ENCODE measurements at regions not wholly inside any gene's neighbourhood (a gene's known extent, or its start where the extent isn't known, plus 50 kb on each side); places are given as distances from the start of the nearest gene placed in this dataset.

DNA sequence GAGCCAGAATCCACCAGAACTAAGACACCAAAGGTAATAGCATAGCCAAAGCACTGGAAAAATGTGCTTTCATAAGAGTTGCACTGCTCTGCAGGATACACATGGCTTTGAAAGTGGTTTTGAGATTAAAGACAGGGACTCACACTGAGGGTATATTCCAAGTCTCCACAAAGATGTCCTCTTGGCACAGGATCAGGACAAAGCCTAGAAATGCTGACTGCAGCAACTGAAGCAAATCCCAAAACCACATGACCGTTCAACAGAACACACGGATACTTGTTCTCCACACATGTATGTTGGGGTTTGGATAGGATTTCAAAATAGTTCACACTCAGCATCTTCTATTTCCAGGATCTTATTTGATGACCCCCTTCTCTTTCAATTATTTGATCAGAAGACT is 364.3 kb upstream of the HSF2 start:
- DNase-seq (ENCODE audit: low read depth) = no peak
- H3K4me3 ChIP-seq (ENCODE audit: low read length) = no peak overlapping the region
- TF ChIP-seq, protein P1, sequence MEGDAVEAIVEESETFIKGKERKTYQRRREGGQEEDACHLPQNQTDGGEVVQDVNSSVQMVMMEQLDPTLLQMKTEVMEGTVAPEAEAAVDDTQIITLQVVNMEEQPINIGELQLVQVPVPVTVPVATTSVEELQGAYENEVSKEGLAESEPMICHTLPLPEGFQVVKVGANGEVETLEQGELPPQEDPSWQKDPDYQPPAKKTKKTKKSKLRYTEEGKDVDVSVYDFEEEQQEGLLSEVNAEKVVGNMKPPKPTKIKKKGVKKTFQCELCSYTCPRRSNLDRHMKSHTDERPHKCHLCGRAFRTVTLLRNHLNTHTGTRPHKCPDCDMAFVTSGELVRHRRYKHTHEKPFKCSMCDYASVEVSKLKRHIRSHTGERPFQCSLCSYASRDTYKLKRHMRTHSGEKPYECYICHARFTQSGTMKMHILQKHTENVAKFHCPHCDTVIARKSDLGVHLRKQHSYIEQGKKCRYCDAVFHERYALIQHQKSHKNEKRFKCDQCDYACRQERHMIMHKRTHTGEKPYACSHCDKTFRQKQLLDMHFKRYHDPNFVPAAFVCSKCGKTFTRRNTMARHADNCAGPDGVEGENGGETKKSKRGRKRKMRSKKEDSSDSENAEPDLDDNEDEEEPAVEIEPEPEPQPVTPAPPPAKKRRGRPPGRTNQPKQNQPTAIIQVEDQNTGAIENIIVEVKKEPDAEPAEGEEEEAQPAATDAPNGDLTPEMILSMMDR (conservative IDR thresholded peaks at IDR 0.05; ENCODE audit: low read length) = no peak

DNA sequence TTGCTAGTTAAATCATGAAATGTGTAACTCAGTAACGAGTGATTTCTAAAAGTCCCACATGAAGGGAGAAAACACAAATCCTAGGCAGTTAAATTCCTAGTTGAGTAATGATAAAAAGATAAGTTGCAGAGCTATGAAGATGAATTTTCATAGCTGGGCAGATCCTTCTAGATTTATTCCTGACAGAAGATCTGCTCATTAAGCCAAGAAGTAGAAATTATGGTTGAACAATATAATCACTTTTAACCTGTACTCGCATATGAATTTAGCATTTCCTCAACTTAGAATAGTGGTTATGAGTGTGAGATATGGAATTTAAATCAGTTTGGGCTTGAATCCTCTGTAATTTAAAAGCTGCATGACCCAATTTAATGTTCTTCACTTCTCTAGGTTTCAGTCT is 359.2 kb upstream of the HSF2 start:
- TF ChIP-seq, protein P1 (conservative IDR thresholded peaks at IDR 0.05; ENCODE audit: low read length) = no peak
- no peak overlapping the region for H3K4me3 ChIP-seq (ENCODE audit: low read length)
- DNase-seq (ENCODE audit: low read depth) = no peak

DNA sequence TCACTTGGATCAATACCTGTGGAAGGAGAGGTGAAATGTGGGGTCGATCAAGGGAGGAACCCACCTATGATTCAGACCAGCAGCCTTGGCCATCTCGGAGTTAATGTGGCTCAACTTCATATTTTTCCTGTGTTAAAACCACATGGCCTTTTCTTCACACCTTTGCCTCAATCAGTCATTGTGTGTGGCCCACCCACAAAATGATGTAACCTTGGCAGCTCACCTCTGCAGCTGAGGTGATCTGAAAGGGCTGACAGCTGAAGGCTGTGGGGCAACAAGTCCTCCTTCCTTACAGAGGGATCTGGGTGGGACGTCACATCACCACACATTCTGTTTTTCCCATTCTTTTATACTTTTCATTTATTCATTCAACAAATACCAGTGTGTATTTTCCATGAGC is 357.1 kb upstream of the HSF2 start:
- DNase-seq (ENCODE audit: low read depth) = no peak
- TF ChIP-seq, protein P1 (conservative IDR thresholded peaks at IDR 0.05; ENCODE audit: low read length) = no peak
- no peak overlapping the region for H3K4me3 ChIP-seq (ENCODE audit: low read length)

DNA sequence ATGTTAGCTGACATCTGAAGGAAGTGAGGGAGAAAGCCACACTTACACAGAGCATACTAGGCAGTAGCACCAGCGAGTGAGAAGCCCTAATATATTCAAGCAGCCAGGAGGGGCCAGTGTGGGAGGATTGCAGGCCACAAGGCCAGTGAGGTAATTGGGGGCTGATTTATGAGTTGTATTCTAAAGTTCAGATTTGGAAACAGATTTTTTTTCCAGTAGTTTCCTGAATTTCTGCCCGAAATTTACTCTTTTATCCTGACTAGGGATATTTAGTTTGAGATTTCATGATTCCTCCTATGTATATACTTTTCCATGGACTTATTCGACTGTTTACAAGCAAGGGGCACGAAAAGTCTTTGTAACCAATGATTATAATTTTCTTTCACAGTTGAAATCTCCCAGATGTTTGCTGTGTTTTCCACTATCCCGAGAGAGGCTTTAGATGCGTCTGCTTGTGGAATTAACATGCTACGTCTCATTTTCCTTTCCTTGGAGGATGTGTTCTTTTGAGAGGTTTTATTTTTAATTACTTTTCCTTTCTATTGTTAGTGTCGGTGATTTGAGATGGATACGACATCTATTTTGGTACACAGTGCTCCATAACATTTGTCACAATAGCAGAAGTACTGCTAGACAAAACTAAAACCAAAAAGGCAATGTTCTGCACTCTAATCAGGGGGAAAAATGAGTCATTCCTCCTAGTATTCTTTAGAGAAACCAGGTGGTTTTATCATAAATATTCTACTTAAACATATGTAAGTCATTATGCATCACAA is 356.3 kb upstream of the HSF2 start:
- TF ChIP-seq, protein P1 (conservative IDR thresholded peaks at IDR 0.05; ENCODE audit: low read length) = peak; percentile 23
- no peak overlapping the region for H3K4me3 ChIP-seq (ENCODE audit: low read length)
- DNase-seq (ENCODE audit: low read depth) = peak; percentile 51

DNA sequence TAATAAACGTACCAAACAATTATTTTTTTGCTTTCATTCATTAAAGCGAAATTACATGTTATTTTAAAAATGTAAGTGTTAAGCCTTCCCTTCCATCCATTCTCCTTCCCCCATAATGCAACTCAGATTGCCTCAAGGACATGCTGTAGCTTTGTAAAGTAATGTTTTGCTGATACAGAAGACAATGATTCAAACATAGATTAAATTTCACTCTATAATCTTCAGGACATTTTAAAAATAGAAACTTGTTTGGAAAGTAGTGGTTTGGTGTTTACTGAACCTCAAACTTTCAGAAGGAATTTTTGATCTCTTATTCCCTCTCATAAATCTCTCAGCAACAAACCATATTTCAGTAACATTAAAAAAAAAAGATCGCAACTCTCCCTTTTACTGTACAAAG is 350.9 kb upstream of the HSF2 start:
- H3K4me3 ChIP-seq (ENCODE audit: low read length) = peak overlapping the region; percentile 35

DNA sequence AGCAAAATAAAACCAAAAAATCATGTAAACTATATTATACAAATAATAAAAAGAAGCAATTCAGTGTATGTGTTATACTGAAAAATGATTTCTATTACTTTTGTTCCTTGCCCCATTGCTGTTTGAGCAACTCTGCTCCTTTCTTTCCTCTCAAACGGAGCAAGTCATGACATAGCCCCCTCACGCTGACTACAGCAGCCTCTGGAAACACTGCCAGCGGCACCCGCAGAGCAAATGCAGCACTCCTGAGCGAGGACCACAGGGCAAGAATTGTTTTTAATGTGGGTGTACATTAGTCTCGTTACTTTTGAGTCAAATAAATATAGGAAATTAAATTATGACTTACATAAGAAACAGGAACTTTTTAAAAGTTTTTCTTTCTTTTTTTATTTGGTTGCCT is 350.1 kb upstream of the HSF2 start:
- TF ChIP-seq, protein P1 (conservative IDR thresholded peaks at IDR 0.05; ENCODE audit: low read length) = no peak
- H3K4me3 ChIP-seq (ENCODE audit: low read length) = peak overlapping the region; percentile 35
- DNase-seq (ENCODE audit: low read depth) = peak; percentile 38

More for the DNA sequence above, 350.9 kb upstream of the HSF2 start:
- TF ChIP-seq, protein P1 (conservative IDR thresholded peaks at IDR 0.05; ENCODE audit: low read length) = no peak
- DNase-seq (ENCODE audit: low read depth) = no peak

DNA sequence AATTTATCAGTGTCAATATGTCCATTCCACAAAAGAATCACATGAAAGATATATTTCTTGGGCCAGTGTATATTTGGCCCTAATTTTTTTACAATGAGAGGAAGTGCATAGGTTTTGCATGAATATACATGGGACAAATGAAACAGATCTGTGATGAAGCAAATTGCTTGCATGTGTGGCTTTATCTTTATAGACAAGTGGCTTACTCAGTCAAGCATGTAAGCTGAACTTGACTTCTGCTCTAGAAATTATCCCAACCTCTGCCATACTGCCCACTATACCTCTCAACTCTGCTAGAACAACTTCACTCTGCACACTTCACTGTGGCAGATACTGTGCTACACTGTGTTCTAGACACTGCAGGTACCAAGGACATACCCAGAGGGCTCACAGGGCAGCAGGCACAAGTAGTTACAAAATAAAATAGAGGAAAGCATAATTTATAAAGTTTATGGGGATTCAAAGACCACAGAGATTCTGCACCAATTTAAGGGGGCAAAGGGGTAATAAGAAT is 349.2 kb upstream of the HSF2 start:
- TF ChIP-seq, protein P1 (conservative IDR thresholded peaks at IDR 0.05; ENCODE audit: low read length) = no peak
- H3K4me3 ChIP-seq (ENCODE audit: low read length) = no peak overlapping the region

More for the DNA sequence above, 349.2 kb upstream of the HSF2 start:
- DNase-seq (ENCODE audit: low read depth) = peak; percentile 29
